Activated CD4-positive, alpha-beta T cell treated with anti-CD3 and anti-CD28 coated beads, Interleukin-2, Interleukin-4, amounts not matched to agents 100 ng/mL and 50 ng/mL, durations not matched to agents 16 hours and 8 hours (primary cell): ENCODE measurements at regions not wholly inside any gene's neighbourhood (a gene's known extent, or its start where the extent isn't known, plus 50 kb on each side); places are given as distances from the start of the nearest gene placed in this dataset.

Experiments
- DNase-seq: peaks from one replicate; pipeline ENCODE4 v3.0.0-alpha.2; 2020; ENCODE audit warnings: low spot score

DNA sequence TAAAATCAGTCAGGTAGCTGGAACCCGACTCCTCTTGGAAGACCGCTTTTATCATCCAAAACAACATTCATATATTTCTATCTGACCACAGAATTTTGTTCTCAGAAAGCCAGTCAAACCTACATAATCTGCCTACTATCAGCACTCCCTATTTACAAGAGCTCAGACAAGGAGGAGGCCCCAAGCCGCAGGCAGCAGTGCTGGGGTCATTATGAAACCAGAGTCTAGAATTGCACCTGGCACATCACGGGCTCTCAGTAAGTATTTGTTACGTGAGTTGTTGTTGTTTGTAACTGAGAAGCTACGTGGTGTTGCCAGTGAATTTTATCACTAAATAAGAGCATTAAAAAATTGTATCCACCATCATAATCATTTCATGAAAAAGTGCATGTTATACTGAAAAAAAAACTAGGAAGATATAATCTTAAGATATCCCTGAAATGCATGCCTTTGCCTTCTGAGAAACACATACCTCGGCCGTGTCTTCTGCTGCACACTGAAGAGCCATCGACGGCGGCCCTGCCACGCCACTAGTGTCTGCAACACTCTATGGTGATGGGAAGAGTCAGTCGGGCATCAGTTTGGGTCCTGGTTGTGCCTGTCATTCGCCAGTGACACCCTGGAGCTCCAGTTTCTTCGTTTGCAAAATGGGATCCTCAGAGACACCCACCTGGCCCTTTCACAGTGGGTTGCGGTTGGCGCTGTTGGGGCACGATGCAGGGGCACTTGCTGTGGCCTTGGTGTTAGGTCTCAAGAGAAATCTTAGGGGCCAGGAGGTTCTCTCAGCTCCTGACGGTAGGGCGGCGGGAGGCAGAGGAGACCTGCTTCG lies 505.9 kb downstream of the EIPR1 start:
- DNase-seq, result no peak

DNA sequence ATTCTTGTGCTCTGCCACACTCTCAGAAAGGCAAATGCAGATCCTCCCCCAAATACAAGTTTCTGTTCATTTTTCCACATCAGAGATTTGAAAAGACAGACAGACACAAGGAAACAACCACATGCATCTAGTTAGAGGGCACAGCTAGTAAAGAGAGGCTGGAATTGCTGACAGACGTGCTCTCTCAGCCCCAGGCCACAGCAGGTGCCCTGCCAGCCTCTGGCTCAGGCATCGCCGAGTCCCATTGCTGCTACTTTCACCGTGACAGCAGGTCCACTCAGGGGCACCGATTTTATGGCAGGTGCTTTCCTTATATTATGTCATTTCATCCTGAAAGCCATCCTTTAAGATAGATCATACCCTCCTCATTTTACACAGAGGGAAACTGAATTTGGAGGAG lies 507.5 kb downstream of the EIPR1 start:
- DNase-seq, result no peak

DNA sequence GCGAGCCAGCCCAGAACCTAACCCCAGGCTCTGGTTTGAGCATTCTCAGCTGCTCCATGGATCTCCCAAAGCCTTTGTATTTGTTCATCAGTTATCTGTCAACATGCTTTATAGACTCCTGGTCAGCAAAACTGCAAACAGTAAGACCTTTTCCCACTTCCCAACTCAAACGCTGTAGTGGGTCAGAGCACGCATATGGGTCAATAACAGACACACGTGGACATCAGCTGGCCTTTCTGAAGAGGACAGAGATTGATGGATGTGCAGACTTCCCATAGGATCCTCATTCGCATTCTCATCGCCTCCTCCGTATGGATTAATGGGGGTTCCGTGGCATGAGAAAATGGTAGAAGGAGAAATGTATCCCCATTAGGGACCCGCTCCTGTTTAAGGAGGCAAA lies 508.1 kb downstream of the EIPR1 start:
- no peak for DNase-seq

GRCh38 chr2:2868085-2868484 lies 509.5 kb downstream of the EIPR1 start:
- no peak for DNase-seq

DNA sequence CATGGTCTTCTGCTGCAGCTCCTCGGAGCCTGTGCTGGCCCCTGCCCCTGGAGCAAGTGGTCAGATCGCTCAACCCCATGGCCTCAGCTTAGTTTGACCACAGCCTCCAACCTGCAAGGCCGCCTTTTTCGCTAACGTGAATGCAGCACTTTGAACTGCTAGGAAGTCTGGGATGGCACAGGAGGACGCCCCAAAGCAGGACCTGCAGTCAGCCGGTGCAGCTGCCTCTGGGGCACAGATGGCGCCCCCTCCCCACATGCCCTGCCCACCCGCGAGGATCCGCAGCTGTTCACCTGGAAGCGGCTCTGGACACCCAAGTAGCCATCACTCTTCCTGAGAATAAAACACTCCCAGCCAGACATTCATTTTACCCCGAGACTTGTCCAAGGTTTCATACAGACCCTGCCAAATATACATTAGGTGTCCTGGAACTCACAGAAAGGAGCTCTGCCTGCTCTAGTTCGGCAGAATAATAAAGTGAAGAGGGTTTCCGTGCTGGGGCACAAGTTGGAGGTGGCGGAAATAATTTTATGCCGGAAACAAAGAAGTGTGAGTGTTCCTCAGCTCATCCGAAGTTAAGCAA lies 510.1 kb downstream of the EIPR1 start:
- no peak for DNase-seq

- DNase-seq, result no peak
Observed at GRCh38 chr2:2866459-2866858, 511.2 kb downstream of the EIPR1 start.

- no peak for DNase-seq
Observed at GRCh38 chr2:2862386-2862785, 515.2 kb downstream of the EIPR1 start.

DNA sequence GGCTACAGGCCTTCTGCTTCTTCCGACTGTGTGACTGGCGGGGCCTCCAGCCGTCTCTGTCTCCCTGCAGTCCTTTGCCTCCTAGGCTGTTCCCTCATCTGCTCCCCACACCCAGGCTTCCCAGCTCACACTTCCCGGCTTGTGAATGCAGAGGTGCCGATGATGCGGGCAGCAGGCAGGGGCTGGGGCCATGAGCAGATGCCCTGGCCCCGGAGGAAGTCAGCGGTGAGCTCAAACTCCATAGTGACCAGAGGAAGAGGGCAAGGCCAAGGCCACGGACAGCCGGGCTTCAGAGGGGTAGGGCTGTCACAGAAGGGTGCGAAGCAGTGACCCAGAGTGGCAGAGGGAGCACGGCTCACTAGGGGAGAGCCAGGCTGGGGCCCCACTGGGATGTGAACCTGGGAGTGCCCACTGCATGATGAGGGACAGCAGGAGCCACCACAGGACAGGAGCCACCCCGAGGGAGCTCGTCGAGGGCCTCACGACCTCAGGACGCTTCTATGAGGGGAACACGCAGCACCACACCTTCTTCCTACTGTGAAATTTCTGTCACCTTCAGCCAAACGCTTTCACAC lies 515.9 kb downstream of the EIPR1 start:
- DNase-seq, result no peak

GRCh38 chr2:2860589-2861300 lies 516.9 kb downstream of the EIPR1 start:
- DNase-seq, result no peak

- no peak for DNase-seq
Observed at GRCh38 chr2:2859732-2860131, 517.9 kb downstream of the EIPR1 start.

DNA sequence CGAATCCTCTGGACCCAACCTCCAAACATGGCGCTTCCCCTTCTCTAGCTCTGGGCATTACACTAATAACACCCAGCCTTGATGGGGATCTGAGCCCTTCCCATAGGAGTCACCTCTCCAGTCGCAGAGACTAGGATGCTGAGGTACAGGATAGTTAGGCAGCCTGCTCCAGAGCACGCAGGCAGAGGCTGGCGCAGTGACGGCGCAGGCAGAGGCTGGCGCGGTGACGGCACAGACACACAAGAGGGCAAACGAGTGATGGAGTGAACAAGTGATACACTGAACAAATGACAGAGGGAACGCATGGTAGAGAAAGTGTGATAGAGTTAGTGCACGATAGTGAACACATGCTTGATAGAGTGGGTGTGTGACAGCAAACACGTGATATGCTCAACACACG lies 518.5 kb downstream of the EIPR1 start:
- no peak for DNase-seq

GRCh38 chr2:2856723-2857415 lies 520.7 kb downstream of the EIPR1 start:
- DNase-seq, result no peak

GRCh38 chr2:2855297-2855696 lies 522.3 kb downstream of the EIPR1 start:
- DNase-seq, result no peak

GRCh38 chr2:2853346-2853745 lies 522.3 kb upstream of the MYT1L start:
- DNase-seq, result no peak

GRCh38 chr2:2851806-2852777 lies 521.0 kb upstream of the MYT1L start:
- no peak for DNase-seq

DNA sequence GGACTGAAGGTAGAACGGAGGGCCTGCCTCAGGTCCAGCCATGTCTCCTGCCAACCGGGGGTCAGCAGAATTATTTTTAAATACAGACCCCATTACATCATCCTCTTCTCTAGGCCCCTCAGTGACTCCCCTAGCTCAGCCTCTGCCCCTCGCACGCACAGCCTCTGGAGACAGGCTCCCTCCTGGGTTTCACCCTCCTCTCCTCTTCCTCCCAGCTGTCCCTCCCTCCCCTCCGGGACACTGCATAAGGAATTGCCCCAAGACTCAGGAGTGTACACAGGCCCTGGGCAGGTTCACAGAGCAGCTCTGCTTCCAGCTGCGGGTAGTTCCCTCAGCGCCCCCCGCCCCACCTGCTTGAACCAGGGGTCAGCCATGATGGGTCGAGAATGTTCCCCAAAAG lies 520.2 kb upstream of the MYT1L start:
- no peak for DNase-seq

GRCh38 chr2:2850859-2851258 lies 519.8 kb upstream of the MYT1L start:
- DNase-seq, result no peak

- DNase-seq, result no peak
Observed at GRCh38 chr2:2850218-2850755, 519.2 kb upstream of the MYT1L start.

GRCh38 chr2:2849464-2850217 lies 518.6 kb upstream of the MYT1L start:
- no peak for DNase-seq
